MM.1S (cell line): ENCODE measurements at regions not wholly inside any gene's neighbourhood (a gene's known extent, or its start where the extent isn't known, plus 50 kb on each side); places are given as distances from the start of the nearest gene placed in this dataset.

Source experiments
- CTCF ChIP-seq: fragments of 300-600 bp; sonication (generic); IDR thresholded peaks from 2 replicates; pipeline ENCODE4 v1.5.1; 2016; ENCODE audit warnings: antibody characterized with exemption, low read length, mixed read lengths
- EZH2 ChIP-seq: fragments of 300-600 bp; sonication (generic); optimal IDR thresholded peaks from 2 replicates; pipeline ENCODE3; 2017; ENCODE audit warnings: low read depth, mild to moderate bottlenecking, antibody characterized with exemption, low read length, mixed read lengths
- EZH2phosphoT487 ChIP-seq: fragments of 300-600 bp; sonication (generic); IDR thresholded peaks from 2 replicates; pipeline ENCODE4 v1.6.1; 2018; ENCODE audit warnings: antibody characterized with exemption, low read length

GRCh38 chr10:130471486-130471885 lies 335.3 kb downstream of the GLRX3 start:
- TF ChIP-seq CTCF (no peak), EZH2 (no peak), EZH2phosphoT487 (no peak)
